ENCODE measurements at regions not wholly inside any gene's neighbourhood (a gene's known extent, or its start where the extent isn't known, plus 50 kb on each side); places are given as distances from the start of the nearest gene placed in this dataset.

GRCh38 chr13:68745502-68745901 lies 1362.1 kb upstream of the ATXN8OS start:
- in situ Hi-C loops (cut with MboI; ENCODE audit: low pct_ligation_motif_present in 1 of 4, low pct_unique_long_range_greater_than_20kb in 1 of 4, low sequenced_read_pairs in 3 of 4) (no loop called here), intact Hi-C loops (cut with DNase I; ENCODE audit: low total_unique reads) (no loop called here)
- no peaks in the 10 kb centered on the region for H3K36me3 ChIP-seq
- H3K4me3 ChIP-seq, result no peak overlapping the region
- no peak overlapping the region for H3K27ac ChIP-seq
- WGBS, 2 donors (ENCODE audit: low coverage in 1 of 2), result 47 to 59% methylated on average over 1 of the region's 1 CpG
- H3K27me3 ChIP-seq, result no peaks in the 10 kb centered on the region
- DNase-seq, result no peak
- no peaks in the 10 kb centered on the region for H3K4me1 ChIP-seq
- TF ChIP-seq, protein P1, sequence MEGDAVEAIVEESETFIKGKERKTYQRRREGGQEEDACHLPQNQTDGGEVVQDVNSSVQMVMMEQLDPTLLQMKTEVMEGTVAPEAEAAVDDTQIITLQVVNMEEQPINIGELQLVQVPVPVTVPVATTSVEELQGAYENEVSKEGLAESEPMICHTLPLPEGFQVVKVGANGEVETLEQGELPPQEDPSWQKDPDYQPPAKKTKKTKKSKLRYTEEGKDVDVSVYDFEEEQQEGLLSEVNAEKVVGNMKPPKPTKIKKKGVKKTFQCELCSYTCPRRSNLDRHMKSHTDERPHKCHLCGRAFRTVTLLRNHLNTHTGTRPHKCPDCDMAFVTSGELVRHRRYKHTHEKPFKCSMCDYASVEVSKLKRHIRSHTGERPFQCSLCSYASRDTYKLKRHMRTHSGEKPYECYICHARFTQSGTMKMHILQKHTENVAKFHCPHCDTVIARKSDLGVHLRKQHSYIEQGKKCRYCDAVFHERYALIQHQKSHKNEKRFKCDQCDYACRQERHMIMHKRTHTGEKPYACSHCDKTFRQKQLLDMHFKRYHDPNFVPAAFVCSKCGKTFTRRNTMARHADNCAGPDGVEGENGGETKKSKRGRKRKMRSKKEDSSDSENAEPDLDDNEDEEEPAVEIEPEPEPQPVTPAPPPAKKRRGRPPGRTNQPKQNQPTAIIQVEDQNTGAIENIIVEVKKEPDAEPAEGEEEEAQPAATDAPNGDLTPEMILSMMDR (IDR thresholded peaks at IDR 0.05), result no peak
- no peak for TF ChIP-seq POLR2A (IDR thresholded peaks at IDR 0.05)
- TF ChIP-seq EP300 (IDR thresholded peaks at IDR 0.05; ENCODE audit: low read depth), result no peak
- TF ChIP-seq POLR2AphosphoS5 (IDR thresholded peaks at IDR 0.05), result no peak
- H3K9me3 ChIP-seq, result no peaks in the 10 kb centered on the region

GRCh38 chr13:68736961-68737360 lies 1370.7 kb upstream of the ATXN8OS start:
- no peaks in the 10 kb centered on the region for H3K4me1 ChIP-seq
- H3K27me3 ChIP-seq, result no peaks in the 10 kb centered on the region
- TF ChIP-seq EP300 (IDR thresholded peaks at IDR 0.05; ENCODE audit: low read depth) (no peak), POLR2A (IDR thresholded peaks at IDR 0.05) (no peak), POLR2AphosphoS5 (IDR thresholded peaks at IDR 0.05) (no peak)
- TF ChIP-seq, protein P1 (IDR thresholded peaks at IDR 0.05), result no peak
- H3K4me3 ChIP-seq, result no peak overlapping the region
- 33 to 49% methylated on average over 2 of the region's 2 CpGs for WGBS, 2 donors (ENCODE audit: low coverage in 1 of 2)
- no peaks in the 10 kb centered on the region for H3K36me3 ChIP-seq
- DNase-seq, result no peak
- intact Hi-C loops (cut with DNase I; ENCODE audit: low total_unique reads) (no loop called here), in situ Hi-C loops (cut with MboI; ENCODE audit: low pct_ligation_motif_present in 1 of 4, low pct_unique_long_range_greater_than_20kb in 1 of 4, low sequenced_read_pairs in 3 of 4) (no loop called here)
- H3K27ac ChIP-seq, result no peak overlapping the region
- no peaks in the 10 kb centered on the region for H3K9me3 ChIP-seq

- H3K9me3 ChIP-seq, result no peaks in the 10 kb centered on the region
- intact Hi-C loops (cut with DNase I; ENCODE audit: low total_unique reads), result no loop called here
Measured at GRCh38 chr13:68727798-68728197, 1379.8 kb upstream of the ATXN8OS start.

DNA sequence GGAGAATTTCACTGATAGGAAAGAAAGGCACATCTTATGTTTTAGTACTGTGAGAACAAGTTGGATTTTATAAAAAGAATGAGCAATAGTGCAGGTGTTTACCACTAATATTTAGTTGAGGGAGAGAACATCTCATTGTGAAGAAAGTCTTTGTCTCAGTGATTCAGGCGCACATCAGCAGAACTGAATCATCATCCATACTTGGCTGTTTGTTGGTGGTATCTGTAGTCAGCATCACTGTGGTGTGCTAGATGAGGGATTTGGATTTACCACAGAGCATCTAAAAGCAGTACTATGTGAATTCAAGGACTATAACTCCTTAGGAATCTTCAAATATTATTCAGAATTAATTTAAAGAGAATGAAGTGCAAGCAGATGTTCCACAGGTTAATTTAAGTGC lies 1380.5 kb upstream of the ATXN8OS start:
- Histone ChIP-seq H3K9me3 (no peaks in the 10 kb centered on the region), H3K36me3 (no peaks in the 10 kb centered on the region), H3K27me3 (no peaks in the 10 kb centered on the region), H3K4me1 (no peaks in the 10 kb centered on the region), H3K27ac (no peak overlapping the region), H3K4me3 (no peak overlapping the region)
- no peak for TF ChIP-seq EP300 (IDR thresholded peaks at IDR 0.05; ENCODE audit: low read depth)
- TF ChIP-seq, protein P1 (IDR thresholded peaks at IDR 0.05), result no peak
- no peak for TF ChIP-seq POLR2AphosphoS5 (IDR thresholded peaks at IDR 0.05)
- in situ Hi-C loops (cut with MboI; ENCODE audit: low pct_ligation_motif_present in 1 of 4, low pct_unique_long_range_greater_than_20kb in 1 of 4, low sequenced_read_pairs in 3 of 4) (no loop called here), intact Hi-C loops (cut with DNase I; ENCODE audit: low total_unique reads) (no loop called here)
- DNase-seq, result no peak
- WGBS, 2 donors (ENCODE audit: low coverage in 1 of 2), result 88 to 100% methylated on average over 1 of the region's 1 CpG

More at GRCh38 chr13:68727798-68728197, 1379.8 kb upstream of the ATXN8OS start:
- no peak overlapping the region for H3K27ac ChIP-seq
- no peaks in the 10 kb centered on the region for H3K27me3 ChIP-seq
- no peak for DNase-seq
- 49 to 53% methylated on average over 4 of the region's 4 CpGs for WGBS, 2 donors (ENCODE audit: low coverage in 1 of 2)
- no peaks in the 10 kb centered on the region for H3K36me3 ChIP-seq
- TF ChIP-seq POLR2A (IDR thresholded peaks at IDR 0.05) (no peak), POLR2AphosphoS5 (IDR thresholded peaks at IDR 0.05) (no peak), EP300 (IDR thresholded peaks at IDR 0.05; ENCODE audit: low read depth) (no peak)
- TF ChIP-seq, protein P1 (IDR thresholded peaks at IDR 0.05), result no peak
- H3K4me3 ChIP-seq, result no peak overlapping the region
- in situ Hi-C loops (cut with MboI; ENCODE audit: low pct_ligation_motif_present in 1 of 4, low pct_unique_long_range_greater_than_20kb in 1 of 4, low sequenced_read_pairs in 3 of 4), result no loop called here
- H3K4me1 ChIP-seq, result no peaks in the 10 kb centered on the region

Data from transverse colon (tissue), 4 donors.